HG03103 (cell line): ENCODE measurements at regions not wholly inside any gene's neighbourhood (a gene's known extent, or its start where the extent isn't known, plus 50 kb on each side); places are given as distances from the start of the nearest gene placed in this dataset.

ENCODE experiments used
- ATAC-seq: cut with Tn5 transposase; IDR thresholded peaks from one replicate; pipeline ENCODE4 v1.9.1; 2021; ENCODE audit warnings: low read depth; ENCODE audit not compliant: unreplicated experiment

- ATAC-seq = no peak
These were observed 348.7 kb upstream of the PBX1 start for GRCh38 chr1:164210211-164210739.

GRCh38 chr1:164223378-164223777, 335.6 kb upstream of the PBX1 start:
- ATAC-seq = no peak

- no peak for ATAC-seq
These were observed 334.0 kb upstream of the PBX1 start for GRCh38 chr1:164225011-164225410.

GRCh38 chr1:164226977-164227376, 332.0 kb upstream of the PBX1 start:
- ATAC-seq = no peak

GRCh38 chr1:164228928-164229327, 330.1 kb upstream of the PBX1 start:
- ATAC-seq = no peak

GRCh38 chr1:164233149-164233548, 325.8 kb upstream of the PBX1 start:
- no peak for ATAC-seq

GRCh38 chr1:164240081-164240480, 318.9 kb upstream of the PBX1 start:
- no peak for ATAC-seq

- ATAC-seq = no peak
These were observed 308.6 kb upstream of the PBX1 start for GRCh38 chr1:164250365-164250764.

- ATAC-seq = no peak
These were observed 302.5 kb upstream of the PBX1 start for GRCh38 chr1:164256456-164256855.

- no peak for ATAC-seq
These were observed 297.2 kb upstream of the PBX1 start for GRCh38 chr1:164261691-164262240.

GRCh38 chr1:164263540-164263939, 295.4 kb upstream of the PBX1 start:
- no peak for ATAC-seq

- no peak for ATAC-seq
These were observed 293.8 kb upstream of the PBX1 start for GRCh38 chr1:164265232-164265631.

- no peak for ATAC-seq
These were observed 286.8 kb upstream of the PBX1 start for GRCh38 chr1:164272156-164272555.

GRCh38 chr1:164296172-164296571, 262.8 kb upstream of the PBX1 start:
- no peak for ATAC-seq

- ATAC-seq = no peak
These were observed 250.9 kb upstream of the PBX1 start for GRCh38 chr1:164308101-164308500.

GRCh38 chr1:164310166-164310565, 248.8 kb upstream of the PBX1 start:
- ATAC-seq = no peak

- no peak for ATAC-seq
These were observed 247.6 kb upstream of the PBX1 start for GRCh38 chr1:164311377-164311776.

GRCh38 chr1:164320790-164321731, 237.9 kb upstream of the PBX1 start:
- ATAC-seq = no peak

- ATAC-seq = no peak
These were observed 233.2 kb upstream of the PBX1 start for GRCh38 chr1:164325786-164326185.

GRCh38 chr1:164333387-164333786, 225.6 kb upstream of the PBX1 start:
- ATAC-seq = no peak

- ATAC-seq = no peak
These were observed 221.6 kb upstream of the PBX1 start for GRCh38 chr1:164337394-164337793.

GRCh38 chr1:164337885-164338284, 221.1 kb upstream of the PBX1 start:
- ATAC-seq = no peak
